GM19467 (cell line): ENCODE measurements at regions not wholly inside any gene's neighbourhood (a gene's known extent, or its start where the extent isn't known, plus 50 kb on each side); places are given as distances from the start of the nearest gene placed in this dataset.

ENCODE experiments used
- ATAC-seq: cut with Tn5 transposase; IDR thresholded peaks from one replicate; pipeline ENCODE4 v1.9.1; 2021; ENCODE audit warnings: mild to moderate bottlenecking, moderate library complexity; ENCODE audit not compliant: unreplicated experiment

GRCh38 chr13:103403148-103403740 lies 337.0 kb upstream of the SLC10A2 start:
- ATAC-seq: no peak

- peak; percentile 53 for ATAC-seq
These were observed 328.9 kb upstream of the SLC10A2 start for GRCh38 chr13:103395139-103395538.

GRCh38 chr13:103394618-103395017 lies 328.4 kb upstream of the SLC10A2 start:
- ATAC-seq: no peak

GRCh38 chr13:103391936-103392335 lies 325.7 kb upstream of the SLC10A2 start:
- no peak for ATAC-seq

GRCh38 chr13:103388839-103389238 lies 322.6 kb upstream of the SLC10A2 start:
- no peak for ATAC-seq

- no peak for ATAC-seq
These were observed 320.1 kb upstream of the SLC10A2 start for GRCh38 chr13:103386341-103386740.

GRCh38 chr13:103373916-103374315 lies 307.7 kb upstream of the SLC10A2 start:
- ATAC-seq: no peak

- no peak for ATAC-seq
These were observed 305.1 kb upstream of the SLC10A2 start for GRCh38 chr13:103371271-103371670.

GRCh38 chr13:103370790-103371189 lies 304.6 kb upstream of the SLC10A2 start:
- ATAC-seq: no peak

GRCh38 chr13:103358255-103358932 lies 292.2 kb upstream of the SLC10A2 start:
- ATAC-seq: no peak

- ATAC-seq: no peak
These were observed 290.1 kb upstream of the SLC10A2 start for GRCh38 chr13:103356226-103356864.

- no peak for ATAC-seq
These were observed 288.0 kb upstream of the SLC10A2 start for GRCh38 chr13:103354171-103354570.

GRCh38 chr13:103351035-103351828 lies 285.0 kb upstream of the SLC10A2 start:
- ATAC-seq: no peak

GRCh38 chr13:103350147-103350546 lies 283.9 kb upstream of the SLC10A2 start:
- no peak for ATAC-seq

GRCh38 chr13:103349211-103349980 lies 283.2 kb upstream of the SLC10A2 start:
- no peak for ATAC-seq

GRCh38 chr13:103335241-103335640 lies 269.0 kb upstream of the SLC10A2 start:
- ATAC-seq: no peak

- no peak for ATAC-seq
These were observed 265.7 kb upstream of the SLC10A2 start for GRCh38 chr13:103331924-103332323.

GRCh38 chr13:103328899-103329298 lies 262.7 kb upstream of the SLC10A2 start:
- no peak for ATAC-seq

GRCh38 chr13:103326326-103326725 lies 260.1 kb upstream of the SLC10A2 start:
- ATAC-seq: no peak

- ATAC-seq: no peak
These were observed 259.5 kb upstream of the SLC10A2 start for GRCh38 chr13:103325672-103326071.

- ATAC-seq: no peak
These were observed 258.4 kb upstream of the SLC10A2 start for GRCh38 chr13:103324641-103325040.
